HEK293 (cell line): ENCODE measurements at regions not wholly inside any gene's neighbourhood (a gene's known extent, or its start where the extent isn't known, plus 50 kb on each side); places are given as distances from the start of the nearest gene placed in this dataset.

Source experiments
- KLF16 ChIP-seq: fragments of 450-650 bp; formaldehyde crosslinking; IDR thresholded peaks from 2 replicates; pipeline ENCODE4 v1.5.1; 2017; ENCODE audit warnings: missing biosample characterization, missing genetic modification characterization
- OSR2 ChIP-seq: fragments of 450-650 bp; formaldehyde crosslinking; IDR thresholded peaks from 2 replicates; pipeline ENCODE4 v1.5.1; 2016; ENCODE audit warnings: missing biosample characterization, missing genetic modification characterization
- REST ChIP-seq: fragments of 450-650 bp; formaldehyde crosslinking; IDR thresholded peaks from 2 replicates; pipeline ENCODE4 v1.5.1; 2016; ENCODE audit warnings: missing biosample characterization, missing genetic modification characterization
- SALL2 ChIP-seq: fragments of 450-650 bp; formaldehyde crosslinking; IDR thresholded peaks from 2 replicates; pipeline ENCODE4 v1.5.0; 2017; ENCODE audit warnings: missing biosample characterization, mild to moderate bottlenecking, missing genetic modification characterization, borderline replicate concordance
- TRIM28 ChIP-seq: IDR thresholded peaks from 2 replicates; pipeline ENCODE4 v1.6.1; 2011; ENCODE audit warnings: low read length, control low read depth, borderline replicate concordance
- ZBTB7A ChIP-seq: fragments of 450-650 bp; formaldehyde crosslinking; IDR thresholded peaks from 2 replicates; pipeline ENCODE4 v1.5.1; 2016; ENCODE audit warnings: low read depth, missing biosample characterization, missing genetic modification characterization
- ZNF266 ChIP-seq: fragments of 450-650 bp; formaldehyde crosslinking; IDR thresholded peaks from 2 replicates; pipeline ENCODE4 v1.5.1; 2016; ENCODE audit warnings: missing biosample characterization, missing genetic modification characterization, low read depth
- ZNF274 ChIP-seq, 2 experiments: fragments of 200-500 bp in 1 of 2; fragments of 450-650 bp in 1 of 2; sonication (Bioruptor generic) in 1 of 2; formaldehyde crosslinking in 1 of 2; IDR thresholded peaks; 2 replicates each; pipeline versions ENCODE4 v1.5.1 to v1.6.1; 2014 to 2016; ENCODE audit warnings: borderline replicate concordance in 1 of 2, inconsistent platforms in 1 of 2, low read length in 1 of 2, missing biosample characterization in 1 of 2, missing genetic modification characterization in 1 of 2
- ZNF639 ChIP-seq: fragments of 450-650 bp; formaldehyde crosslinking; IDR thresholded peaks from 2 replicates; pipeline ENCODE4 v1.5.1; 2016; ENCODE audit warnings: missing biosample characterization, missing genetic modification characterization
- TF ChIP-seq, protein P1 (sequence below): fragments of 450-650 bp; formaldehyde crosslinking; IDR thresholded peaks from 2 replicates; pipeline ENCODE4 v1.5.1; 2016; ENCODE audit warnings: missing biosample characterization, missing genetic modification characterization

- TF ChIP-seq ZBTB7A (tag by site-specific recombination) (no peak), REST (tag by site-specific recombination) (no peak), ZNF274 (IDR thresholded peaks at IDR 0.05; ENCODE audit: low read length) (no peak), ZNF274 (tag by site-specific recombination; IDR thresholded peaks at IDR 0.05; ENCODE audit: borderline replicate concordance) (no peak), ZNF266 (no peak), TRIM28 (peak; percentile 55; the same call in 1 of the 2 replicates), OSR2 (tag by site-specific recombination) (peak; percentile 49; the same call in 1 of the 2 replicates), SALL2 (no peak), KLF16 (tag by site-specific recombination) (no peak), ZNF639 (no peak)
- TF ChIP-seq, protein P1, sequence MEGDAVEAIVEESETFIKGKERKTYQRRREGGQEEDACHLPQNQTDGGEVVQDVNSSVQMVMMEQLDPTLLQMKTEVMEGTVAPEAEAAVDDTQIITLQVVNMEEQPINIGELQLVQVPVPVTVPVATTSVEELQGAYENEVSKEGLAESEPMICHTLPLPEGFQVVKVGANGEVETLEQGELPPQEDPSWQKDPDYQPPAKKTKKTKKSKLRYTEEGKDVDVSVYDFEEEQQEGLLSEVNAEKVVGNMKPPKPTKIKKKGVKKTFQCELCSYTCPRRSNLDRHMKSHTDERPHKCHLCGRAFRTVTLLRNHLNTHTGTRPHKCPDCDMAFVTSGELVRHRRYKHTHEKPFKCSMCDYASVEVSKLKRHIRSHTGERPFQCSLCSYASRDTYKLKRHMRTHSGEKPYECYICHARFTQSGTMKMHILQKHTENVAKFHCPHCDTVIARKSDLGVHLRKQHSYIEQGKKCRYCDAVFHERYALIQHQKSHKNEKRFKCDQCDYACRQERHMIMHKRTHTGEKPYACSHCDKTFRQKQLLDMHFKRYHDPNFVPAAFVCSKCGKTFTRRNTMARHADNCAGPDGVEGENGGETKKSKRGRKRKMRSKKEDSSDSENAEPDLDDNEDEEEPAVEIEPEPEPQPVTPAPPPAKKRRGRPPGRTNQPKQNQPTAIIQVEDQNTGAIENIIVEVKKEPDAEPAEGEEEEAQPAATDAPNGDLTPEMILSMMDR, result no peak
These were observed 521.0 kb upstream of the SEMA6A start for GRCh38 chr5:117095346-117096332.
